Esophagus squamous epithelium (tissue), 4 donors: ENCODE measurements at regions not wholly inside any gene's neighbourhood (a gene's known extent, or its start where the extent isn't known, plus 50 kb on each side); places are given as distances from the start of the nearest gene placed in this dataset.

Experiments
- POLR2A ChIP-seq, 4 donors: fragments of 450-650 bp; IDR thresholded peaks; one replicate each; pipeline ENCODE4 v1.6.1; 2017; ENCODE audit warnings: antibody characterized with exemption in 4 of 4, mild to moderate bottlenecking in 4 of 4, moderate library complexity in 3 of 4
- TF ChIP-seq, protein P1 (sequence below), 6 experiments: fragments of 450-650 bp in 4 of 6; fragments of 200-600 bp in 2 of 6; sonication (generic) in 2 of 6; IDR thresholded peaks; one replicate each; pipeline ENCODE4 v1.5.1; 2016 to 2019; ENCODE audit warnings: antibody characterized with exemption in 6 of 6, mild to moderate bottlenecking in 4 of 6, moderate library complexity in 4 of 6

DNA sequence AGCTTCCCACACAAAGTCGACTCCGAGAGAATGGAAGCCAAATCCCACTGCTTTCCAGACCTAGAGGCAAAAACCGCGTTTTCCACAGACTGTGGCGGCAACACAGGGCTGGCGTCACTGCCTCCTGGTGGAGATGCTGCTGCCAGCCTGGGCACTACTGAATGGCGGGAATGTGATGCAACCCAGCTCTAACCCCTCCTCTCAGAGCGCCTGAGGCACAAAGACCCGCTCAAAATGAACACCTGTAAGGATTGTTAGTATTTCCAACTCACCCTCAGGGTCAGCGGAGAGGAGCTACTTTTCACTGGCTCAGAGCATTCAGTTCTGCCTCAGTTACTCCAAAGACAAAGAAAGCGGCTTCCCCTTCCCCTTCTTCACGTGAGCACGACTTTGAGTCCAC, 548.0 kb upstream of the SALL3 start:
- TF ChIP-seq POLR2A (IDR thresholded peaks at IDR 0.05), result no peak
- TF ChIP-seq, protein P1, sequence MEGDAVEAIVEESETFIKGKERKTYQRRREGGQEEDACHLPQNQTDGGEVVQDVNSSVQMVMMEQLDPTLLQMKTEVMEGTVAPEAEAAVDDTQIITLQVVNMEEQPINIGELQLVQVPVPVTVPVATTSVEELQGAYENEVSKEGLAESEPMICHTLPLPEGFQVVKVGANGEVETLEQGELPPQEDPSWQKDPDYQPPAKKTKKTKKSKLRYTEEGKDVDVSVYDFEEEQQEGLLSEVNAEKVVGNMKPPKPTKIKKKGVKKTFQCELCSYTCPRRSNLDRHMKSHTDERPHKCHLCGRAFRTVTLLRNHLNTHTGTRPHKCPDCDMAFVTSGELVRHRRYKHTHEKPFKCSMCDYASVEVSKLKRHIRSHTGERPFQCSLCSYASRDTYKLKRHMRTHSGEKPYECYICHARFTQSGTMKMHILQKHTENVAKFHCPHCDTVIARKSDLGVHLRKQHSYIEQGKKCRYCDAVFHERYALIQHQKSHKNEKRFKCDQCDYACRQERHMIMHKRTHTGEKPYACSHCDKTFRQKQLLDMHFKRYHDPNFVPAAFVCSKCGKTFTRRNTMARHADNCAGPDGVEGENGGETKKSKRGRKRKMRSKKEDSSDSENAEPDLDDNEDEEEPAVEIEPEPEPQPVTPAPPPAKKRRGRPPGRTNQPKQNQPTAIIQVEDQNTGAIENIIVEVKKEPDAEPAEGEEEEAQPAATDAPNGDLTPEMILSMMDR (IDR thresholded peaks at IDR 0.05), result no peak
